ENCODE measurements at regions not wholly inside any gene's neighbourhood (a gene's known extent, or its start where the extent isn't known, plus 50 kb on each side); places are given as distances from the start of the nearest gene placed in this dataset.
"Not testable (repeated sequence)": the region's sequence is repeated elsewhere in the genome, so short reads cannot be mapped to it uniquely, and the experiment has no call there.

DNA sequence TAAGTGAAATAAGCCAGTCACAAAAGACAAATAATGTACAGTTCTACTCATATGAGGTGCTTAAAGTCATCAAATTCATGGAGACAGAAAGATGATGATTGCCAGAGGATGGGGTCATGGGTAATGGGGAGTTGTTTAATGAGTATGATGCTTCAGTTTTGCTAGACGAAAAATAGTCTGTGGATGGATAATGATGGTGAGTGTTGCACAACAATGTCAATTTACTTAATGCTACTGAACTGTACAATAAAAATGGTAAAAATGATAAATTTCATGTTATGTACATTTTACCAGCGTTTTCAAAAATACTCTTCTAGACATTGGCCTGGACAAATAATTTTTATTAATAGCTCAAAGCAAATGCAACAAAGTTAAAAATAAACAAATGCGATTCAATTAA, 118.5 kb upstream of the KYNU start:
- in situ Hi-C loops (cut with MboI; ENCODE audit: low sequenced_read_pairs): no loop called here

DNA sequence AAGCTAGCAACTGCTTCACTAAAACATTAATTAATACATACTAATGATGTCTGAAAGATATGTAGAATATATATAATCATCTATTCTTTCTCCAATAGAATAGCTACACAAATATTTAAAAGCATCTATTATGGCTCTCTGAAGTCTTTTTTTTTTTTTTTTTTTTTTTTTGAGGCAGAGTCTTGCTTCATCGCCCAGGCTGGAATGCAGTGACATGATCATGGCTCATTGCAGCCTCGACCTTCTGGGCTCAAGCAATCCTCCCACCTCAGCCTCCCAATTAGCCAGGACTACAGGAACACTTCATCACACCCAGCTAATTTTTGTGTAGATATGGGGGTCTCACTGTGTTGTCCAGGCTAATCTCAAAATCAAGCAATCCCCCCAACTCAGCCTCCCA, 120.4 kb upstream of the KYNU start:
- in situ Hi-C loops (cut with MboI; ENCODE audit: low sequenced_read_pairs): no loop called here

DNA sequence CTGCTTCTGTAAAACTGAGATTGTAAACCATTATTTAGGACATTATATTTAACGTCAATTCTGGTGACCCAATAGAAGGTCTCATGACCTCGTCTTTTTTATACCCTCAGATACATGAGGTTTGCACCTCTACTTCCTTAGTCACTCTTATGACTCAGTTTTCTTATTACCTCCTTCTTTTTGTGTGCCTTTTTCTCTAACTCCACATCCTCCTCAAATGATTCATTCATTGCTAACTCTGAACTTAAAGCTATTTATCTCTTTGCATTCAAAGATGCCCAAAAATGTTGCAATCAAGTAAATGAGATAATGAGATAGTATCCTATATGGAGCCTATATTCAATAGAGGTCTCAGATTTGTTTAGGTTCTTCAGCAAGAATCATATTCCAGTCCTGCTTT, 121.0 kb upstream of the KYNU start:
- in situ Hi-C loops (cut with MboI; ENCODE audit: low sequenced_read_pairs): no loop called here

DNA sequence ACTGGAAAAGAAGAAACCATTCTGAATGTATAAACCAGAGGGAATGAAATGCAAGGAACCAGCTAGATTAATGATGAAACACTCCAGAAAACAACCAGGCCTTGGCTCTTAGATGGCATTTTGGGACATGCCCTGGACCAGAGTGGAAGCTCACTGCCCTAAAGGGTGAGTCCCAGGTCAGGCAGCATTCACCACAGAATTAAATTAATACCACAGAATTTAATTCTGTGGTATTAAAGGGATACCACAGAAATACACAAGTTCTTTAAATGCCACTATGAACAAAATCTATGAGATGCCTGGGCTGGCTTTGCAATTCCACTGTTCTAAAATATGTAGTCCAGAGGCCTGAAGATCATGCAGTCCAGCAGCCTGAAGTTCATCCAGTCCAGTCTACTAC, 122.3 kb upstream of the KYNU start:
- in situ Hi-C loops (cut with MboI; ENCODE audit: low sequenced_read_pairs): no loop called here

DNA sequence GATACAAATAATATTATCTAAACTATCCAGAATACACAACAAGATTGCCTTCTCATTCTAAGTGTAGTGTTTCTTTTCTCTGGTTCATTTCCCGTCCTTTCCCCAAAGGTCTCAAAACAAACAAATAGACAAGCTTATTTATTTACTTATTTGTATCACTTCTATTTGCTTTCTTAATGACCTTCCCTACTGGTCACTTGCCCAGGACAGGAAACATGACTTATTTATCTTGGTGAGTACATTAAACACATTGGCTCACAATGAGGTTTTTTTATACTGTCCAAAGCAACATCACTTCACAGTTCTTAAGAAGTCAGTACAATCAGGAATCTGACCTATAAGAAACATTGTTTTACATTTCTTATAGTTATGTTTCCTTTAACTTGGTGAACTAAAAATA, 123.3 kb upstream of the KYNU start:
- in situ Hi-C loops (cut with MboI; ENCODE audit: low sequenced_read_pairs): no loop called here

DNA sequence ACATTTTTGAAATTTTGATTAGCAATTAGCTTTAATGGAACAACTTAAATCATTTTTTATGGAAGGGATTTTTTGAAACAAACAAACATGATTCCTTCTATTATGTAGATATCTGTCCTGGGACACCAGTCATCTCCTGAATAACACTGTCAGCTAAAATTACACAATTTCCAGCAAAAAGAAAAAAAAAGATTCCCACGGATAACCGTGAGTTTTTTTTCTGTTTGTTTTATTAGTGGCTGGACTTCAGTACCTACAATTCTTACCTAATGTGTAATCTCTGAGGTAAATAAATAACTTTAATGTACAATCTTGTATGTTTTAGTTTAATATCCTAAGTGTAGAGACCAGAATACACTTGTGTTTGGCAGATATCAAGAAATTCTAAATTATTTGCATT, 126.6 kb upstream of the KYNU start:
- in situ Hi-C loops (cut with MboI; ENCODE audit: low sequenced_read_pairs): no loop called here

DNA sequence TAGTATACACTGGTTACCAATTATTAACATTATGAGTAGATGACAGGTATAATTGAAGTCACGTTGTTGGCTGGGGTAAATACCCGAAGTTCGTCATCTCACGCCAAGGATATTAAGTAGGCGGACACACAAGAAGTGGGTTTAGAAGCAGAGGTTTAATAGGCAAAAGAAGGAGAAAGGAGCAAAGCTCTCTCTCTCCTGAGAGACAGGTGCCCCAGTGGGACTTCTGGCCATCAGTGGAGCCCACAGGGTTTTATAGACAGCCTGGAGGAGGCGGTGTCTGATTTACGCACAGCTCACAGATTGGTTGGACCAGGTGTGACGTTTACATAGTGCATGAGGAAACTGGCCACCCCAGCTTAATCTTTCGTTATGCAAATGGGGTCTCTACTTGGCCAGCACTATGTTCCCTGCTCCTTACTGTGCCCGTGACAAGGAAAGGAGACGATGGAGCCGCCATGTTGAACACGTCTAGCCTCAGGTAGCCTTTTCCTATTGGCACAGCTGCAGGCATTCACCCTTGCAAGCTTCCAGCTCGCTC, 128.8 kb upstream of the KYNU start:
- in situ Hi-C loops (cut with MboI; ENCODE audit: low sequenced_read_pairs): no loop called here

DNA sequence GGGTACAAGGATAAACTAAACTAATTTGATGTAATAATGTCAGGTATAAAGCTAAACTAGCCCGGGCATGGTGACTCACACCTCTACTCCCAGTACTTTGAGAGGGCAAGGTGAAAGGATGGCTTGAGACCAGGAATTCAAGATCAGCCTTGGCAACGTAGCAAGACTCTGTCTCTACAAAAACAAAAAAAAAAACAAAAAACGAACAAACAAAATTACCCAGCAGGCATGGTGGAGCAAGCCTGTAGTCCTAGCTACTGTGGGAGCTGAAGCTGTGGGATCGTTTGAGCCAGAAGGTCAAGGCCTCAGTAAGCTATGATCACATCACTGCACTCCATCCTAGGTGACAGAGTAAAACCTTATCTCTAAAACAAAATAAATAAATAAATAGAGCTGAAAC, 131.8 kb upstream of the KYNU start:
- in situ Hi-C loops (cut with MboI; ENCODE audit: low sequenced_read_pairs): no loop called here

DNA sequence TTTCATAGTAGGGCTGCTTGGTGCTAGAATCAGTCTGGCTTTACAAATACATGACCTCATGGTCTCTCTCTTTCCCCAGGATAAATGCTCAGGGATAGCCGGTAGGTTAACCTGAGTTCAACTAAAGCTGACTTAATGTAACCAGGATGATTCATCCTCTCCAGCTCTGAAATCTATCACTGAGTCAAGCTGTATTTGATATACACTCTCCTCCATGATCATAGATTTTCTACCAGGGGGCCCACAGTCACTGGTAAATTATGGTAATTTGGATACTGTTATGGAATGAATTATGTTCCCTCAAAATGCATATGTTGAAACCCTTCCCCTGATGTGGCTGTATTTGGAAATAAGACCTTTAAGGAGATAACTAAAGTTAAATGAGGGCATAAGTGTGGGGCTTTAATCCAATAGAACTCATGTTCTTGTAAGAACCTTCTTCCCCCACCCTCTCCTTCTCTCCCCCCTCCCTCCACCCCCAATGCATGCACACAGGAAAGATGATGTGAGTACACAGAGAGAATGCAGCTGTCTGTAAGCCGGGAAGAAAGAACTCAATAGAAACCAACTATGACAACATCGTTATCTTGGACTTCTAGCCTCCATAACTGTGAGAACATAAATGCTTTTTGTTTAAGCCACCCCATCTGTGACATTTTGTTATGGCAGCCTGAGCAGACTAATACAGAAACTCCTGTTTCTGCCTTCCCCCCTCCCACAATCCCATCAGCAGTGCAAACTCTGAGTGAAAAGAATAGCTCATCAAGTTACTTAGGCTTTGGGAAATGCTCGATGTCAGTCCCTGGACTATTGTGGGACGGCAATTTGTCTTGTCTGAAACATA, 134.9 kb upstream of the KYNU start:
- in situ Hi-C loops (cut with MboI; ENCODE audit: low sequenced_read_pairs): no loop called here

DNA sequence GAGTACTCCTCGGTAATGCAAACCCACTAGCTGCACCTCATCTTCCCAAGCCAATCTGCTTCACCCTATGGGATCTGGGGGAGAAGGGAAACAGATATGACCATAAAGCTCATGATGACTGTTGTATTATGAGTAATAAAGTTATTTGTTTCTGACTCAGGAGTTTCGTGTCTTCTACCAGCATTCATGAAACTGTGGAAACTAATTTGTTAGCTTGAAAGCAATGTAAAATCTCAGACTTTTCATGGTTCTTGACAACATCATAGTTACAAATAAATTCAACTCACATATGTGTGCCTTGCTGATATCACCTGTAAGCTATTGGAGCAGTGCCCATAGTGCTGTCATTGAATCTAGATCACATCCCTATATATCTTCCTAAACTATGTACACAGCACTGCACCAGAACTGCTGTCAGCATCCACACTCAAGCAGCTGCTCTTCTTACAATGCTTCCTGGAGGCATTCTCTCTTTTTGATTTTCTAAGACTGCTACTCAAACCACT, 135.6 kb upstream of the KYNU start:
- in situ Hi-C loops (cut with MboI; ENCODE audit: low sequenced_read_pairs): no loop called here

DNA sequence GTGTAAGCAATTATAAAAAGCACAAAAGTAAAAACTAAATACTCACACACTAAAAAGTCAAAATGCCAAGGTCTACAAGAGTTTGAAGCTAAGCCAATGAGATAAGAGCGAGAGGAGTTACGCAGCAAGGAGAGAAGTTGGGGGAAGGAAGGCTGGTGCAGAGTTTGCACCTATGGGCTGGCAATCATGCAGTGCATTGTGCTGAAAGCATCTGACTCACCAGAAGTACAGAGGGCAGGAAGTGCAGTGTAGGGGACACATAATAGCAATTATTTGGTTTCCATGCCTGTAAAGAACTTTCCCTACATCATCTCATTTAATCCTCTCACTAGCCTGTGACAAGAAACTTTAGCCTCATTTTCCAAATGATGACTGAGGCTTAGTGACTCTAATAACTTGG, 142.7 kb upstream of the KYNU start:
- in situ Hi-C loops (cut with MboI; ENCODE audit: low sequenced_read_pairs): no loop called here

DNA sequence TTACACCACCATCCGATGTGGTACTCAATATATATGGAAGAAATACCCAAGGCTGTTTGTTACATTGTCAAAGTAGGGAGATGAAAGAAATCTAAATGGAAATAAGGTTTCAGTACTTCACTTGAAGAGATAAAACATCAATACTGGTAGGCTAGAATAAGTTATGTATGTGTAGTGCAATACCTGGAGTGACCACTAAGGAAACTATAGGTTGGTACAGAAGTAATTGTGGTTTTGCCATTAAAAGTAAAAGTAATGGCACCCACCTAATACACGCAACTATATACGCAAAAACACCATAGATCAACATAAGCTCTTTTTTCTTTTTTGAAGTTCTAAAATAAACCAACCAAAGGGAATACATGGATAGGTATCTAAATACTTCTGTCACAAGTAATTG, 143.2 kb upstream of the KYNU start:
- in situ Hi-C loops (cut with MboI; ENCODE audit: low sequenced_read_pairs): no loop called here

DNA sequence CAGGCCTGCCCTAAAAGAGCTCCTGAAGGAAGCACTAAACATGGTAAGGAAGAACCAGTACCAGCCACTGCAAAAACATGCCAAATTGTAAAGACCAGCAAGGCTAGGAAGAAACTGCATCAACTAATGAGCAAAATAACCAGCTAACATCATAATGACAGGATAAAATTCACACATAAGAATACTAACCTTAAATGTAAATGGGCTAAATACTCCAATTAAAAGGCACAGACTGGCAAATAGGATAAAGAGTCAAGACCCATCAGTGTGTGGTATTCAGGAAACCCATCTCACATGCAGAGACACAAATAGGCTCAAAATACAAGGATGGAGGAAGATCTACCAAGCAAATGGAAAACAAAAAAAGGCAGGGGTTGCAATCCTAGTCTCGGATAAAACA, 147.7 kb upstream of the KYNU start:
- in situ Hi-C loops (cut with MboI; ENCODE audit: low sequenced_read_pairs): not testable (repeated sequence)

DNA sequence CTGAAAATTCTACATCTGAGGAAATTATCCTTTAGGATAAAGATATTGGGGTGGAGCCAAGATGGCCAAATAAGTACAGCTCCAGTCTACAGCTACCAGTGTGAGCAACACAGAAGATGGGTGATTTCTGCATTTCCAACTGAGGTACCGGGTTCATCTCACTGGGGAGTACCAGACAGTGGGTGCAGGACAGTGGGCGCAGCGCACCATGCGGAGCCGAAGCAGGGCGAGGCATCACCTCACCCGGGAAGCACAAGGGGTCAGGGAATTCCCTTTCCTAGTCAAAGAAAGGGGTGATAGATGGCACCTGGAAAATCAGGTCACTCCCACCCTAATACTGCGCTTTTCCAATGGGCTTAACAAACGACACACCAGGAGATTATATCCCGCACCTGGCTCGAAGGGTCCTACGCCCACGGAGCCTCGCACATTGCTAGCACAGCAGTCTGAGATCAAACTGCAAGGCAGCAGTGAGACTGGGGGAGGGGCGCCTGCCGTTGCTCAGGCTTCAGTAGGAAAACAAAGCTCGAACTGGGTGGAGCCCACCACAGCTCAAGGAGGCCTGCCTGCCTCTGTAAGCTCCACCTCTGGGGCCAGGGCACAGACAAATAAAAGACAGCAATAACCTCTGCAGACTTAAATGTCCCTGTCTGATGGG, 149.5 kb upstream of the KYNU start:
- in situ Hi-C loops (cut with MboI; ENCODE audit: low sequenced_read_pairs): not testable (repeated sequence)

DNA sequence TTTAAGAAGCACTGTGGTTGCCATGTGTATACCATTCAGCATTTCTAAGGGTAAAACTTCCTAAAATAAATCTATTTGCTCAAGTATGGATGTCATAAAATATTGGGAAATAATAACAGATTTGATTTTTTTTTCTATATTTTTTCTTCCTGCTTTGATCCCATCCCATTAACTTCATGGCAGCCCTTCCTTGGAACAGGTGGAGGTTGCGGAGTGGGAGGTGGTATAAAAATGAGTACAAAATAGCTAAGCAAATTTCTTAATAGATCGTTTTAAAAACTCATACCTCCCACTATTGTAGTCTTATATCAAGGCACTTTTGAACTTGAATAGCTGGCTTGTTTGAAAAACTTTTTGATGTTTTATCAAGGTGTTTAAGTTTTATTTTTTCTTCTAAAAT, 152.1 kb upstream of the KYNU start:
- in situ Hi-C loops (cut with MboI; ENCODE audit: low sequenced_read_pairs): no loop called here

DNA sequence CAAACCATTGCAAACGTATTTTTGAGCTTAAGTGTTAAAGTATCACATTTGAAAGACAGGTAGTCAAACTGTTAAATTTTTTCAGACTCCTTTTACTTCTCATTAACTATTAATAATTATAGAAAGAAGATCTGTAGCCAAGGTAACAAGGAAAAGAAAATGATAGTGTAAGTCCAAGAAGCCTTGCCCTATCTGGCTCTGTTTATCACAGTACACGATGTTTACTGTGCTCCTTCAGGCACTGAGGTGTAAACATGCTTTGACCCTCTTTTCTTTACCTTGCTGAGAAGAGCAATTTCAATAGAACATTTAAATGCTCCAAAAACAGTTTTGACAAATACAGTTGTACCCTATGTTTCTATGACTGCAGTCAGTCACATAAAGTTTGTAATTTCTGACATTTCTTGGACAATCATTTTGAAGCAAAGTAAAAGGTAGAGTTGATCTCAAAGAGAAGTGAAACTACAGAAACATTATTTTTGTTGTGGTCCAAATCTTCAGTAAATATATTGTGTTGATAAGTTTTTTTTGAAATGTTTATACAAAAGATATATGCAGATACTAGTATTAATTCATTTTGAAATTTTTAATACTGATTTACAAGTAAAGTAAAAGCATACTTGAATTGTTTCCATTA, 152.6 kb upstream of the KYNU start:
- in situ Hi-C loops (cut with MboI; ENCODE audit: low sequenced_read_pairs): no loop called here

DNA sequence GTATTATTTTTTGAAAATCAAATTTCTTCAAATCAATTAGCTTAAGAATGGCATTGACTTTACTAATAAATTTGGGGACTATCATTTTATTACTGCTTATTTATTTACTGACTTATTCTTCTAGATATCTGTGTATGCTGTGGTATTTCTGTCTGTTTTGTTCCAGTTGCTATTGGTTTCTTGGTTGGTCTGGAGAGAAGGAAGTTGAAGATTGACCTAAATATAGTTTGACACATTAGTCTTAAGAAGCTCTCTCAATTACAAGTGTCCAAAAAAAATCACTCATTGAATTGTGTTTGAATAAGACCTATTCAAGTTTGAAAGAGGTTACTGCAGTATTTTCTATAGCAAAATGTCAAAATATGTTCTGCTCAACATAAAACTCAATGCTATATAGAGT, 153.3 kb upstream of the KYNU start:
- in situ Hi-C loops (cut with MboI; ENCODE audit: low sequenced_read_pairs): no loop called here

DNA sequence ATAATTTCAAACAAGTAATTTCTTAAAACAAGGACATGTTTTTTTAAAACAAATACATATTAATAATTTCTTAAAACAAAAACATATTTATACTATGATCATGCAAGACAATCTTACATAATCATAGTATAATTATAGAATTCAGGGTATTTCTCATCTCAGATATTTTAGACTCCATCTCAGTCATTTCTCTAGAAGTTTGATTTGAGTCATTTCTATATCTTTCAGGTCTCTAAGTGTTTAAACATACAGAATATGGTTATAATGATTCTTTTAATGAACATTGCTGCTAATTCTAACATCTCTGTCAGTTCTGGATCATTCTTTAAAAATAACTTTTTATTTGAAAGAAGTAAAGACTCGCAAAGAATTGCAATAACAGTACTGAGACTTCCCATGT, 154.2 kb upstream of the KYNU start:
- in situ Hi-C loops (cut with MboI; ENCODE audit: low sequenced_read_pairs): no loop called here

DNA sequence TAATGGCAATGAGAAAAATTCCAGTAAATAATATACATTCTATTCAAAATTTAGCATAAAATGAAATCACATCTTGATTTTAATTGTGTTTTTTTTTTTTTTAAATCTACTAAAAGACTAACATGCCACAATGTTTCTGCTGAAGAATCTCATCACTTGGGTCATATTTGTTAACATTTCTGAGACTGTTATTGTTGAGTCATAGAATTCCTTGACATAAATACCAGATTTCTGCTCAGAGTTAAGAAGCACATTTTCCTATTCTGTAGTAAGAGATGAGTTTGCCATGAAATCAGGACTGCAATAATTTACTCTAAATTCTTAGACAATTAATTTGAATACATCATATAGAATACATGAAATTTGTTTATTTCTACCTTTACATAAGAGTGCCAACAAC, 154.9 kb upstream of the KYNU start:
- in situ Hi-C loops (cut with MboI; ENCODE audit: low sequenced_read_pairs): no loop called here

DNA sequence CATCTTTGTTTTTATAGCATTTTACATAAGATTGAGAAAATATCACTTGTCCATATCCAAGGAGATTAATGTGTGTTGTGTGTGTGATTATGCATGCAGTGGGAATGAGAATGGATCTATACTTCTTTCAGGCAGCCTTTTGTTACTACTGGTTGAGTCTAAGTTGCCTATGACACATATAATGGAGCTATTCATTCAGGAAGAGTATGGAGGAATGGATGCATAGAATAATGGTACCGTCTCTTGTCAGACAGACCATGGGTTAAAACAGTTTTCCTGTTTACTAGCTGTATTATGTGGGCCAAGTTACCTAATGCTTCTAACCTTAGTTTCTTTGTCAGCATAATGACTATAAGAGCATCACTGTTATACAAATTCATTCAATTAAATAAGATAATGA, 155.4 kb upstream of the KYNU start:
- in situ Hi-C loops (cut with MboI; ENCODE audit: low sequenced_read_pairs): no loop called here

DNA sequence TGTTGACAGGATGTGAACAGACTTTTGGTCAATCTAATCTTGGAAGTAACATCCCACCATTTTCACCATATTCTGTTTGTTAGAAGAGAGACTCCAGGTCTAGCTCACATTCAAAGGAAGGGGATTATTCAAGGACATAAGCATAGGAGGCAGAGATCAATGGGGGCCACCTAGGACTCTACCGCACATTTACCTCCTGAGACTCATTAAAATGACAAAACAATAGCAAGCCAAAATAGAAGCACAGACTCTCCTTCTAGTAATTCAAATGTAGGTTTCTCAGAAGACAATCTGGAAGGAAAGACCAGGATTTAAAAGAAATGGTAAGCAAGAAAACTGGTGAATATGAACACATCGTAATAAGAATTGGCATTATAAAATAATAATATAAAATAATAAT, 156.4 kb upstream of the KYNU start:
- in situ Hi-C loops (cut with MboI; ENCODE audit: low sequenced_read_pairs): no loop called here
